Activated T-helper 1 cell treated with anti-CD3 and anti-CD28 coated beads, Interleukin-12 subunit alpha, Interleukin-12 subunit beta, Interleukin-2, Interleukin-4 antibody, amounts not matched to agents 30 ng/mL and 10 ng/mL and 1 ng/mL, durations not matched to agents 14 hours and 24 hours and 36 hours (primary cell): ENCODE measurements at regions not wholly inside any gene's neighbourhood (a gene's known extent, or its start where the extent isn't known, plus 50 kb on each side); places are given as distances from the start of the nearest gene placed in this dataset.
A peak's percentile ranks its signal among the peaks of the same experiment; 100 is the strongest.

ENCODE experiments used
- DNase-seq: peaks from one replicate; pipeline ENCODE4 v3.0.0; 2021; ENCODE audit warnings: low spot score
- H3K27ac Mint-ChIP-seq: one replicate; pipeline ENCODE4 v1.8.0; 2021; ENCODE audit warnings: mild to moderate bottlenecking, mixed read lengths
- H3K27me3 Mint-ChIP-seq: one replicate; pipeline ENCODE4 v1.8.0; 2022; ENCODE audit warnings: mild to moderate bottlenecking, moderate library complexity, mixed read lengths; ENCODE audit not compliant: insufficient read depth
- H3K36me3 Mint-ChIP-seq: one replicate; pipeline ENCODE4 v1.8.0; 2021; ENCODE audit warnings: low read depth, mixed read lengths
- H3K4me1 Mint-ChIP-seq: one replicate; pipeline ENCODE4 v1.8.0; 2021; ENCODE audit warnings: low read depth, mixed read lengths
- H3K4me3 Mint-ChIP-seq: one replicate; pipeline ENCODE4 v1.8.0; 2021; ENCODE audit warnings: mild to moderate bottlenecking, moderate library complexity, mixed read lengths
- H3K9me3 Mint-ChIP-seq: one replicate; pipeline ENCODE4 v1.8.0; 2021; ENCODE audit warnings: mixed read lengths
- intact Hi-C: fragments of 100-400 bp; cut with micrococcal nuclease; formaldehyde crosslinking; loops from one replicate; pipeline ENCODE4 v1.15.1; 2024

GRCh38 chr4:89537281-89537680 is 229.7 kb upstream of the GPRIN3 start:
- no peak overlapping the region for H3K27ac Mint-ChIP-seq
- no peaks in the 10 kb centered on the region for H3K9me3 Mint-ChIP-seq
- peaks cover 2% of the 10 kb centered on the region for H3K27me3 Mint-ChIP-seq
- intact Hi-C loops = no loop called here
- DNase-seq = no peak
- H3K4me3 Mint-ChIP-seq = no peak overlapping the region
- H3K36me3 Mint-ChIP-seq = no peaks in the 10 kb centered on the region
- H3K4me1 Mint-ChIP-seq = no peaks in the 10 kb centered on the region

GRCh38 chr4:89535251-89535650 is 227.7 kb upstream of the GPRIN3 start:
- Mint-ChIP-seq H3K36me3 (no peaks in the 10 kb centered on the region), H3K27ac (no peak overlapping the region), H3K9me3 (no peaks in the 10 kb centered on the region), H3K27me3 (peaks cover 6% of the 10 kb centered on the region), H3K4me1 (no peaks in the 10 kb centered on the region), H3K4me3 (no peak overlapping the region)
- intact Hi-C loops = no loop called here
- no peak for DNase-seq

- Mint-ChIP-seq H3K36me3 (no peaks in the 10 kb centered on the region), H3K27me3 (peaks cover 10% of the 10 kb centered on the region), H3K4me3 (no peak overlapping the region), H3K9me3 (no peaks in the 10 kb centered on the region), H3K4me1 (no peaks in the 10 kb centered on the region), H3K27ac (no peak overlapping the region)
- no peak for DNase-seq
- intact Hi-C loops = no loop called here
Measured at GRCh38 chr4:89534356-89534755, 226.8 kb upstream of the GPRIN3 start.

- intact Hi-C loops = no loop called here
- Mint-ChIP-seq H3K36me3 (no peaks in the 10 kb centered on the region), H3K27me3 (peaks cover 13% of the 10 kb centered on the region), H3K27ac (no peak overlapping the region), H3K9me3 (no peaks in the 10 kb centered on the region), H3K4me3 (no peak overlapping the region), H3K4me1 (peaks cover 7% of the 10 kb centered on the region)
- no peak for DNase-seq
Measured at GRCh38 chr4:89531932-89532640, 224.5 kb upstream of the GPRIN3 start.

GRCh38 chr4:89528526-89529133 is 221.0 kb upstream of the GPRIN3 start:
- no peak overlapping the region for H3K4me3 Mint-ChIP-seq
- peaks cover 7% of the 10 kb centered on the region for H3K4me1 Mint-ChIP-seq
- H3K36me3 Mint-ChIP-seq = no peaks in the 10 kb centered on the region
- peaks cover 24% of the 10 kb centered on the region for H3K27me3 Mint-ChIP-seq
- intact Hi-C loops = no loop called here
- H3K27ac Mint-ChIP-seq = no peak overlapping the region
- no peak for DNase-seq
- H3K9me3 Mint-ChIP-seq = no peaks in the 10 kb centered on the region

- Mint-ChIP-seq H3K9me3 (no peaks in the 10 kb centered on the region), H3K36me3 (no peaks in the 10 kb centered on the region), H3K27ac (no peak overlapping the region), H3K27me3 (peaks cover 32% of the 10 kb centered on the region), H3K4me3 (no peak overlapping the region), H3K4me1 (no peaks in the 10 kb centered on the region)
- intact Hi-C loops = no loop called here
- no peak for DNase-seq
Measured at GRCh38 chr4:89521826-89522225, 214.2 kb upstream of the GPRIN3 start.

- Mint-ChIP-seq H3K36me3 (no peaks in the 10 kb centered on the region), H3K4me3 (no peak overlapping the region), H3K9me3 (no peaks in the 10 kb centered on the region), H3K27ac (no peak overlapping the region), H3K4me1 (no peaks in the 10 kb centered on the region), H3K27me3 (peaks cover 37% of the 10 kb centered on the region)
- DNase-seq = no peak
- intact Hi-C loops = no loop called here
Measured at GRCh38 chr4:89519771-89520320, 212.2 kb upstream of the GPRIN3 start.

GRCh38 chr4:89518259-89518658 is 210.7 kb upstream of the GPRIN3 start:
- Mint-ChIP-seq H3K9me3 (no peaks in the 10 kb centered on the region), H3K4me1 (no peaks in the 10 kb centered on the region), H3K36me3 (no peaks in the 10 kb centered on the region), H3K27me3 (peaks cover 44% of the 10 kb centered on the region), H3K4me3 (no peak overlapping the region), H3K27ac (no peak overlapping the region)
- DNase-seq = no peak
- intact Hi-C loops = no loop called here

- Mint-ChIP-seq H3K27me3 (peaks cover 46% of the 10 kb centered on the region), H3K4me3 (no peak overlapping the region), H3K27ac (no peak overlapping the region), H3K9me3 (no peaks in the 10 kb centered on the region), H3K4me1 (peaks cover 7% of the 10 kb centered on the region), H3K36me3 (no peaks in the 10 kb centered on the region)
- DNase-seq = no peak
- intact Hi-C loops = no loop called here
Measured at GRCh38 chr4:89514811-89515210, 207.2 kb upstream of the GPRIN3 start.

GRCh38 chr4:89511776-89512175 is 204.2 kb upstream of the GPRIN3 start:
- peaks cover 7% of the 10 kb centered on the region for H3K9me3 Mint-ChIP-seq
- intact Hi-C loops = no loop called here

GRCh38 chr4:89509708-89510281 is 202.2 kb upstream of the GPRIN3 start:
- peak; percentile 11 for DNase-seq
- H3K4me1 Mint-ChIP-seq = peaks cover 17% of the 10 kb centered on the region
- H3K27ac Mint-ChIP-seq = no peak overlapping the region
- H3K4me3 Mint-ChIP-seq = no peak overlapping the region
- peaks cover 7% of the 10 kb centered on the region for H3K9me3 Mint-ChIP-seq
- intact Hi-C loops = loop anchor here (1.0 to 2.0 kb wide), 4 partner anchors 39 to 215 kb away; no protein-coding TSS in a partner anchor
- peaks cover 23% of the 10 kb centered on the region for H3K27me3 Mint-ChIP-seq
- H3K36me3 Mint-ChIP-seq = no peaks in the 10 kb centered on the region

More at GRCh38 chr4:89511776-89512175, 204.2 kb upstream of the GPRIN3 start:
- peaks cover 17% of the 10 kb centered on the region for H3K4me1 Mint-ChIP-seq
- no peak overlapping the region for H3K4me3 Mint-ChIP-seq
- DNase-seq = no peak
- no peak overlapping the region for H3K27ac Mint-ChIP-seq
- peaks cover 35% of the 10 kb centered on the region for H3K27me3 Mint-ChIP-seq
- no peaks in the 10 kb centered on the region for H3K36me3 Mint-ChIP-seq

- no peaks in the 10 kb centered on the region for H3K36me3 Mint-ChIP-seq
- intact Hi-C loops = no loop called here
- no peak overlapping the region for H3K4me3 Mint-ChIP-seq
- peaks cover 17% of the 10 kb centered on the region for H3K4me1 Mint-ChIP-seq
- H3K9me3 Mint-ChIP-seq = peaks cover 7% of the 10 kb centered on the region
- DNase-seq = no peak
- peaks cover 9% of the 10 kb centered on the region for H3K27me3 Mint-ChIP-seq
- no peak overlapping the region for H3K27ac Mint-ChIP-seq
Measured at GRCh38 chr4:89506866-89507491, 199.4 kb upstream of the GPRIN3 start.

GRCh38 chr4:89502581-89502980 is 195.0 kb upstream of the GPRIN3 start:
- DNase-seq = no peak
- Mint-ChIP-seq H3K9me3 (peaks cover 3% of the 10 kb centered on the region), H3K27me3 (peaks cover 28% of the 10 kb centered on the region), H3K36me3 (no peaks in the 10 kb centered on the region), H3K4me3 (no peak overlapping the region), H3K4me1 (no peaks in the 10 kb centered on the region), H3K27ac (no peak overlapping the region)
- intact Hi-C loops = no loop called here
